ENCODE measurements at regions not wholly inside any gene's neighbourhood (a gene's known extent, or its start where the extent isn't known, plus 50 kb on each side); places are given as distances from the start of the nearest gene placed in this dataset.

- TF ChIP-seq GATA2 (IDR thresholded peaks at IDR 0.05; ENCODE audit: low read depth, low read length): no peak
- TF ChIP-seq GATA3 (IDR thresholded peaks at IDR 0.05; ENCODE audit: low read depth, low read length): no peak
Observed at GRCh38 chr6:40177598-40177997, 243.3 kb upstream of the MOCS1 start.

Data from SH-SY5Y (cell line).